CD4-positive, alpha-beta T cell (primary cell): ENCODE measurements at regions not wholly inside any gene's neighbourhood (a gene's known extent, or its start where the extent isn't known, plus 50 kb on each side); places are given as distances from the start of the nearest gene placed in this dataset.

Experiments used
- ATAC-seq: fragments of 200-7000 bp; cut with Tn5 transposase; one replicate; pipeline ENCODE4 v1.10.0; 2022; ENCODE audit warnings: mild to moderate bottlenecking; ENCODE audit not compliant: poor library complexity
- CTCF ChIA-PET: fragments of 350-600 bp; sonication (Branson Sonifier 250); formaldehyde crosslinking; loops from one replicate; lab custom pipeline; 2021; ENCODE audit warnings: antibody characterized with exemption, inconsistent platforms; lab: Charles Lee
- POLR2A ChIA-PET: fragments of 350-600 bp; sonication (Branson Sonifier 250); formaldehyde crosslinking; loops from one replicate; lab custom pipeline; 2021; ENCODE audit warnings: antibody characterized with exemption, inconsistent platforms; lab: Charles Lee
- DNase-seq, 14 experiments: peaks; one replicate each; pipeline ENCODE4 v3.0.0-alpha.2; 2013 to 2020; ENCODE audit warnings: mixed read lengths in 2 of 14
- H3K27ac ChIP-seq, 2 donors: one replicate each; pipeline versions ENCODE4 v1.5.1 to v1.7.0; 2013; ENCODE audit warnings: low read length in 2 of 2, low read depth in 1 of 2, mild to moderate bottlenecking in 1 of 2
- H3K27me3 ChIP-seq, 2 experiments: 1 replicate in 1 of 2; 2 replicates in 1 of 2; pipeline versions ENCODE4 v1.6.1 to v1.7.0; 2013; ENCODE audit warnings: low read length in 2 of 2, control low read depth in 1 of 2, mild to moderate bottlenecking in 1 of 2, moderate library complexity in 1 of 2; ENCODE audit not compliant: insufficient read depth in 2 of 2, control insufficient read depth in 1 of 2
- H3K36me3 ChIP-seq: one replicate; pipeline ENCODE4 v1.6.1; 2013; ENCODE audit warnings: low read length, control low read depth; ENCODE audit not compliant: insufficient read depth
- H3K4me1 ChIP-seq: one replicate; pipeline ENCODE4 v1.6.1; 2013; ENCODE audit warnings: low read length, control low read depth; ENCODE audit not compliant: insufficient read depth
- H3K4me3 ChIP-seq: one replicate; pipeline ENCODE4 v1.5.1; 2013; ENCODE audit warnings: mild to moderate bottlenecking, low read length, moderate library complexity
- H3K9me3 ChIP-seq, 2 experiments: 1 replicate in 1 of 2; 2 replicates in 1 of 2; pipeline versions ENCODE4 v1.6.1 to v1.7.0; 2013; ENCODE audit warnings: low read length in 2 of 2, mild to moderate bottlenecking in 2 of 2, control low read depth in 1 of 2, moderate library complexity in 1 of 2; ENCODE audit not compliant: control insufficient read depth in 1 of 2, insufficient read depth in 1 of 2
- H3K27ac Mint-ChIP-seq: one replicate; pipeline ENCODE4 v1.8.0; 2020; ENCODE audit warnings: mixed read lengths
- H3K27me3 Mint-ChIP-seq: one replicate; pipeline ENCODE4 v1.8.0; 2021; ENCODE audit warnings: mixed read lengths
- H3K36me3 Mint-ChIP-seq: one replicate; pipeline ENCODE4 v1.8.0; 2021; ENCODE audit warnings: low read depth, mixed read lengths
- H3K4me1 Mint-ChIP-seq: one replicate; pipeline ENCODE4 v1.8.0; 2021; ENCODE audit warnings: low read depth, mixed read lengths
- H3K4me3 Mint-ChIP-seq: one replicate; pipeline ENCODE4 v1.8.0; 2020; ENCODE audit warnings: mild to moderate bottlenecking, mixed read lengths
- H3K9me3 Mint-ChIP-seq: one replicate; pipeline ENCODE4 v1.8.0; 2020; ENCODE audit warnings: mixed read lengths
- intact Hi-C, 2 experiments: fragments of 100-400 bp; cut with DNase I in 1 of 2; cut with micrococcal nuclease in 1 of 2; formaldehyde crosslinking; loops; one replicate each; pipeline versions ENCODE4 v1.15.1 to v1.9.0; 2023 to 2025; cut with DNase I, micrococcal nuclease
- TF ChIP-seq, protein P1 (sequence below): fragments of 200-600 bp; IDR thresholded peaks from one replicate; pipeline ENCODE4 v1.8.0; 2022; ENCODE audit warnings: antibody characterized with exemption, mild to moderate bottlenecking

DNA sequence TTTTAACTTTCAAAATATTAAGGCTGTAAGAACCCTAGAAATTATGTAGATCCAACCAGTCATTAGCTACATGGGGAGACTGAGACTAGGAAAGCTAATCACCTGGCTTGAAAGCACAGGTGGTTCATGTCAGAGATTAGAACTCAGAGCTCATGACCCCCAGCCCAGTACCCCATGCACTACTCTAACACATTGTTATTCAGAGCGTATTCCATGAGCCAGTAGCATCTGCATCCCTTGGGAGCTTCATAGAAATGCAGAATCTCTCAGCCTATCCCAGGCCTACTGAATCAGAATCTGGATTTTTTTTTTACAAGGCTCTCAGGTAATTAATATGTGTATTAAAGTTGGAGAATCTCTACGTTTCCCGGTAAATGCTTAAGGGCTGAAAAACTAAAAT is 161.7 kb downstream of the BTG1 start:
- no peak overlapping the region for H3K4me3 Mint-ChIP-seq
- ChIA-PET POLR2A (interaction anchor here (0.7 to 2.0 kb wide), 5 partner anchors 57 to 161 kb away, joined by 3 to 7 read pairs (median 4); partner anchors contain the start of gene BTG1), CTCF (interaction anchor here (1.5 kb wide), 1 partner anchor 173 kb away, joined by 3 read pairs; no protein-coding TSS in a partner anchor)
- H3K27ac Mint-ChIP-seq = no peak overlapping the region
- Histone ChIP-seq H3K4me3 (no peak overlapping the region), H3K36me3 (no peaks in the 10 kb centered on the region), H3K4me1 (peaks cover 7% of the 10 kb centered on the region), H3K27ac (no peak overlapping the region), H3K27me3 (no peaks in the 10 kb centered on the region), H3K9me3 (no peaks in the 10 kb centered on the region)
- no peaks in the 10 kb centered on the region for H3K9me3 Mint-ChIP-seq
- peaks cover 68% of the 10 kb centered on the region for H3K4me1 Mint-ChIP-seq
- intact Hi-C loops = loop anchor here in 1 of 2 experiments (10.0 kb wide), 1 partner anchor 599 kb away; no protein-coding TSS in a partner anchor
- TF ChIP-seq, protein P1, sequence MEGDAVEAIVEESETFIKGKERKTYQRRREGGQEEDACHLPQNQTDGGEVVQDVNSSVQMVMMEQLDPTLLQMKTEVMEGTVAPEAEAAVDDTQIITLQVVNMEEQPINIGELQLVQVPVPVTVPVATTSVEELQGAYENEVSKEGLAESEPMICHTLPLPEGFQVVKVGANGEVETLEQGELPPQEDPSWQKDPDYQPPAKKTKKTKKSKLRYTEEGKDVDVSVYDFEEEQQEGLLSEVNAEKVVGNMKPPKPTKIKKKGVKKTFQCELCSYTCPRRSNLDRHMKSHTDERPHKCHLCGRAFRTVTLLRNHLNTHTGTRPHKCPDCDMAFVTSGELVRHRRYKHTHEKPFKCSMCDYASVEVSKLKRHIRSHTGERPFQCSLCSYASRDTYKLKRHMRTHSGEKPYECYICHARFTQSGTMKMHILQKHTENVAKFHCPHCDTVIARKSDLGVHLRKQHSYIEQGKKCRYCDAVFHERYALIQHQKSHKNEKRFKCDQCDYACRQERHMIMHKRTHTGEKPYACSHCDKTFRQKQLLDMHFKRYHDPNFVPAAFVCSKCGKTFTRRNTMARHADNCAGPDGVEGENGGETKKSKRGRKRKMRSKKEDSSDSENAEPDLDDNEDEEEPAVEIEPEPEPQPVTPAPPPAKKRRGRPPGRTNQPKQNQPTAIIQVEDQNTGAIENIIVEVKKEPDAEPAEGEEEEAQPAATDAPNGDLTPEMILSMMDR = no peak
- H3K36me3 Mint-ChIP-seq = peaks cover 3% of the 10 kb centered on the region
- DNase-seq = no peak
- no peaks in the 10 kb centered on the region for H3K27me3 Mint-ChIP-seq
- ATAC-seq = no peak

DNA sequence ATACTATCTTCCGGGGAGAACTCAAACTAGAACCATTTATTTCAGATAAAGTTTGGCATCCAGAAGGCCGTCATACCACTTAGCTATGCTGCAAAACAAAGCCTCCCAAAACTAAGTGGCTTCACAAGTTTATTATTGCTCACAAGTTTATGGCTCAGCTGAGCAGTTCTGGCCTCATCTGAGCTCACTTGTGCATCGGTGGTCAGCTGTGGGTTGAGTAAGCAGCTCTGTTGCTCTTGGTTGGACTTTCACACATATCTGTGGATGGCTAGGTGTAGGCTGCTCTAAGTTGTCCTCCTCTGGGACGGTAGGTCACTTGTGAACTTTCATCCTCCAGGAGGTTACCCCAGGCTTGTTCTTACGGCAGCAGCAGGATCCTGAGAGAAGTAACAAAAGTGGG is 162.7 kb downstream of the BTG1 start:
- H3K9me3 ChIP-seq = peaks cover 0 to under 1% of the 10 kb centered on the region in 2 experiments
- peaks cover 14% of the 10 kb centered on the region for H3K4me1 ChIP-seq
- H3K4me3 Mint-ChIP-seq = no peak overlapping the region
- ATAC-seq = no peak
- H3K4me1 Mint-ChIP-seq = peaks cover 68% of the 10 kb centered on the region
- POLR2A ChIA-PET = interaction anchor here (0.8 to 2.0 kb wide), 8 partner anchors 9 to 163 kb away, joined by 3 to 7 read pairs (median 4); partner anchors contain the start of gene BTG1
- no peaks in the 10 kb centered on the region for H3K27me3 ChIP-seq
- DNase-seq = no peak
- intact Hi-C loops = loop anchor here in 1 of 2 experiments (10.0 kb wide), 1 partner anchor 598 kb away; no protein-coding TSS in a partner anchor
- H3K27ac Mint-ChIP-seq = no peak overlapping the region
- peaks cover 8% of the 10 kb centered on the region for H3K36me3 Mint-ChIP-seq
- H3K27me3 Mint-ChIP-seq = no peaks in the 10 kb centered on the region
- TF ChIP-seq, protein P1 = no peak
- CTCF ChIA-PET = interaction anchor here (1.3 kb wide), 1 partner anchor 601 kb away, joined by 3 read pairs; no protein-coding TSS in a partner anchor
- H3K4me3 ChIP-seq = no peak overlapping the region
- no peaks in the 10 kb centered on the region for H3K36me3 ChIP-seq
- H3K27ac ChIP-seq = no peak overlapping the region
- peaks cover 5% of the 10 kb centered on the region for H3K9me3 Mint-ChIP-seq

DNA sequence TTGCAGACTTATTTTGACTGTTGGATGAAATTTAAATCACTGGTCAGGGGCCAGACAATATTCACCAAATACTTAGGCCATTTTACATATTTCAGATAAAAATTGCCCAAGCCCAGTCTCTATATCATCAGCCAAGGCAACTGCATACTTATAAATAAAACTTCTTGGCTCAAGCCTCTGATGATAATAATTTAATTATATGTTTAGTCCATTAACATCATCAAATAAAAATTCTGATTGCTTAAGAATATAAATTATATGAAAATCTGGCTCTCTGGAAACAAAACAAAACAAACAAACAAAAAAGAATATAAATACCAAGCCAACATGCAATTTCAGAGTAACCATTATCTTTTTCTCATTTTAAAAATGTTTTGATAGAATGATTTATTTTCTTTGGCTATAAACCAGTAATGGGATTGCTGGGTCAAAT is 165.2 kb downstream of the BTG1 start:
- no peak for ATAC-seq
- Histone ChIP-seq H3K27me3 (no peaks in the 10 kb centered on the region), H3K27ac (no peak overlapping the region), H3K36me3 (no peaks in the 10 kb centered on the region), H3K4me3 (no peak overlapping the region), H3K4me1 (peaks cover 24% of the 10 kb centered on the region), H3K9me3 (peaks cover 0 to 5% of the 10 kb centered on the region in 2 experiments)
- Mint-ChIP-seq H3K27me3 (no peaks in the 10 kb centered on the region), H3K36me3 (peaks cover 8% of the 10 kb centered on the region), H3K27ac (no peak overlapping the region), H3K4me1 (peaks cover 53% of the 10 kb centered on the region), H3K4me3 (no peak overlapping the region), H3K9me3 (peaks cover 5% of the 10 kb centered on the region)
- intact Hi-C loops = loop anchor here in 1 of 2 experiments (10.0 kb wide), 1 partner anchor 596 kb away; no protein-coding TSS in a partner anchor
- POLR2A ChIA-PET = interaction anchor here (1.6 to 2.5 kb wide), 2 partner anchors 103 to 165 kb away, joined by 5 to 10 read pairs; partner anchors contain the start of gene BTG1
- CTCF ChIA-PET = no interaction called here
- TF ChIP-seq, protein P1 = no peak
- no peak for DNase-seq
